Pulmonary artery endothelial cell (primary cell): ENCODE measurements at regions not wholly inside any gene's neighbourhood (a gene's known extent, or its start where the extent isn't known, plus 50 kb on each side); places are given as distances from the start of the nearest gene placed in this dataset.
A peak's percentile ranks its signal among the peaks of the same experiment; 100 is the strongest.
"Not testable (repeated sequence)": the region's sequence is repeated elsewhere in the genome, so short reads cannot be mapped to it uniquely, and the experiment has no call there.

Source experiments
- DNase-seq: peaks from one replicate; pipeline ENCODE4 v3.0.0-alpha.2; 2011; ENCODE audit warnings: low read depth, low spot score

DNA sequence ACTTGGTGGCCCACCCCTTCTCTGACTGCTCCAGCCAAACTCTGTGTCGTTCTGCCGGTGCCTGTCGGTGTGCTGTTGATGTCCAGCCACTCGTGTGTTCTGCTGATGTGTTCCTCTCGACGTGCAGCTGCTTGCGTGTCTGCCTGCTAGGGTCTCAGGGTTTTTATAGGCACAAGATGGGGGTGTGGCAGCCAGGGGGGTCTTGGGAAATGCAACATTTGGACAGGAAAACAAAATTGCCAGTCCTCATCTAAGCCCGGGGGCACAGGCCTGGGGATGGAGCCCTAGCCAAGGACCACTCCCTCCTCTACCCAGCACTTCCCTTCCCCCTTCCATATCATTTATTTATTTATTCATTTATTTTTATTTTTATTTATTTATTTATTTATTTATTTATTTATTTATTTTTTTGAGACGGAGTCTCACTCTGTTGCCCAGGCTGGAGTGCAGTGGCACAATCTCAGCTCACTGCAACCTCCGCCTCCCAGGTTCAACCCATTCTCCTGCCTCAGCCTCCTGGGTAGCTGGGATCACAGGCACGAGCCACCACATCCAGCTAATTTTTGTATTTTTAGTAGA is 165.8 kb upstream of the COPS8 start:
- not testable (repeated sequence) for DNase-seq

DNA sequence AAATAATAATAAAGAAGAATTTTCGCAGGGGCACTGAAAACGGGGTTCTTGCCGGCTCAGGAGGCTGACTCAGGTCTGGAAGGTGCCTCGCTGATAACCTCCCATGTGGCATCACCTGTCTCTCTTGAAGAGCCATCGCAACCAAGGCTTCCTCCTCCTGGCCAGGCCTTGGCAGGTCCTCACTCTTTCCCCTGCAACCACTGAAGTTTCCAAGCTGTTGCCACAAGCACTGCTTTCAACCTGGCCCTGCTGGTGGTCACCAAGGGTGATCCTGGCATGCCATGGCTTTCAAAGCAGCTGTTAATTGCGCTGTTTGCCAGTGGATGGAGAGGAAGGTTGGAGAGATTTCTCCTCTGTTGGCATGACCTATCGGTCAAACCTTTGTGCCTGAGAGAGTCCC is 163.6 kb upstream of the COPS8 start:
- no peak for DNase-seq

GRCh38 chr2:236928380-236929037 is 157.2 kb upstream of the COPS8 start:
- no peak for DNase-seq

DNA sequence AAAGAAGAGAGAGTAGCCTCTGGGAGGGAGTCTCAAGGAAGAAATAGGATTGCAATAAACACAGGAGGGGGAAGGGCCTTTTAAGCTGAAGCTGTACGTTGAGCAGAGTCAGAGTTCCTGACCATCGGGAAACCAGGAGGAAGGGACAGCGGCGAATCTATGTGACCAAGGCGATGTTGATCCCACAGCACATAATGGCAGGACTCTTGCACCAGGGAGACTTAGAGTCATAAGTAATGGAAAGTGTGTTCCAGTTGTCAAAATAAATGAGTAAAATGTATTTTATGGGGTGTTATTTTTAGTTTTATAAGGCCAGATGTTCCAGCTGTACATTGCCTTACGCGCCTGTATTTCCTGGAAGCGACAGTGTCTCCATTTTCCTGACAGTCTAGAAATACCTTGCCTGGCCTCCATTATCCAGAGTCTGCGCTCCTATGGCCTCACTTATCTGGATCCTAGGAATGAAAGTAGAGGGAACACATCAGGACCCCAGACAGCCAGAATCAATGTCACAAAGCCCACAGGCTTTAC is 152.8 kb upstream of the COPS8 start:
- no peak for DNase-seq

- DNase-seq, result no peak
Measured at GRCh38 chr2:236934166-236934565, 151.5 kb upstream of the COPS8 start.

GRCh38 chr2:236934656-236935055 is 151.0 kb upstream of the COPS8 start:
- no peak for DNase-seq

GRCh38 chr2:236935083-236935482 is 150.6 kb upstream of the COPS8 start:
- DNase-seq, result no peak

DNA sequence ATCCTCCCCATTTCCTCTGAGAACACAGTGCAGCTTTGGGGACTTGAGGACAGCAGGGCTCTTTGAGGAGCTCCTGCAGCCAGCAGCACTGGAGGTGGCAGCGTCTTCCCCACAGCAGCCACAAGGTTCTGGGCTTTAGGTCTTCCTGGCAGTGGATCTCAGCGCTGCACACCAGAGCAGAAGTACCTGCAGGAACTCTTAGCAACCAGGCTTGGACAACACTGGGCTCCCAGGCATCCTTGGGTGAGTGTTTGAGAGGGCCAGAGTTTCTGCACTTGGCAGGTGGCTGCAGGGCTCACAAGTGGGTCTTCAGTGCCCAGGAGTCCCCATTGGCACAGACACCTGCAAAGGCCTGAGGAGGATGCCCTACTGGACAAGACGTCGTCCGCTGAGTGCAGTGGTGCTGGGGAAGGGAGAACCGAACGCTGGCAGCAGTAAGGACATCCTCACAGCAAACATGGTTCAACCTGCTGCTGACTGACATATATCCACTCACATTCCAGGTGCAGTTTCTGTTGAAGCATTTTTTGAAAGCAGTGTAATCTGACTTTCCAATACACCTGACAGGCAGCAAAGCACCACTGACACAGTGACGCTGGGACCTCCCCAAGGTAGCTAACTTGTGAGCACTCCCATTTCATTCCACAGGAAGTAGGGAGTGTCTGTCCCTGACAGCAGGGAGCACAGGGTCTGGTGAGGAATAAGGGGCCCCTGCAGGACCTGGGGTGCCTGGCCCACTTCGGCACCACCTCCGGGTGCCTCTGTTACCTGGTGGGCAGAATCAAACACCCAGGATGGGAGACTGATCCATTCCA is 149.9 kb upstream of the COPS8 start:
- no peak for DNase-seq

GRCh38 chr2:236936446-236936940 is 149.2 kb upstream of the COPS8 start:
- DNase-seq, result no peak

- DNase-seq, result no peak
Measured at GRCh38 chr2:236938126-236938525, 147.6 kb upstream of the COPS8 start.

- no peak for DNase-seq
Measured at GRCh38 chr2:236939271-236939670, 146.4 kb upstream of the COPS8 start.

DNA sequence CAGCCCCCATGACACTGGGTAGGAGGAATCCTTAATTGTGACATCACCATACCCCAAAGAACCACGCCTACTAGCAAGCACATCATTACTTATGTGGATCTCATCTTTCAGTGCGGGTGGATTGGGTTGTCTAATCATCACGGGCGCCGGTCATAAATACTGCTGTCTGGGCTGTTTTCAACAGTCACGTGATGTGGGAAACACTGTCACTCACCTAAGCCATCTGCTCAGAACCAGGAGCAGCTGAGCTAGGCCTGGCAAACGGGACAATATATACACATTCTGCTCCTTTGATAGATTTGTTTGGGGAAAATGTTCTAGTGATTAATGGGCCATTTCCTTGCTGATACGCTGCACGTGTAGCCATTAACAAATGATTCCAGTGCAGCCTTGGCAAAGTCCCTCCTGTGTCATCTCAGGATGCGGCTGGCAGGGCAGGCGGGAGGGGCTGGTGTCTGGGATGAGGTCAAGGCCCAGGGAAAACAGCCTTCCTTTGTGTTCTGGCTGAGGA is 145.9 kb upstream of the COPS8 start:
- peak; percentile 61 for DNase-seq

- DNase-seq, result no peak
Measured at GRCh38 chr2:236940497-236940896, 145.2 kb upstream of the COPS8 start.

DNA sequence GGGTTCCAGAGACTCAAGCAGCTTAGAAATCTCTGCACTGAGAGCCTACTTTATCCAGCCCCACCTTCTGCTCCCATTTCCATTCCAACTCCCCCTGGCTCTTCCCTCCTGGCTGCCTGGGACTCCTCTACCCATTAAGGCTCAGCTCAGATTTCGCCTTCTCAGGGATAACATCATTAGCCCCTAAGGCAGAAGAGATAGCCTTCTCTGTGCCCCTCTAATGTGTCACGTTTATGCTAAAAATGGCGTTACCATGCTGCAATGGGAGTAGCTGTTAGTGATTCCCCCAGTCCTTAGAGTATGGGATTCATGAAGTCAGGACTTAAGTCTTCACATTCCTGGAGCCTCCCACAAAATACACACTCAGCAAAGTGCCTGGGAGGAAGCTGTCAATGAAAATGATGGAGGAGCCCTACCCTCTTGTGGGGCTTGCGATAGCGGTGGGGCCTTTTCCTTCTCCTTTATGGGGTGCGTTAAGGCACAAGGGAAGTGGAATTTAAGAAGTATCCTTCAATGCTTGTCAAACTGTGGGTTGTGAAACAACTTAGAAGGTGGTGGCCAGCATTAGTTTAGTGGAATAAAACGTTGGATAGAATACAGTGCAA is 144.7 kb upstream of the COPS8 start:
- DNase-seq, result no peak

GRCh38 chr2:236941551-236941950 is 144.1 kb upstream of the COPS8 start:
- DNase-seq, result no peak

DNA sequence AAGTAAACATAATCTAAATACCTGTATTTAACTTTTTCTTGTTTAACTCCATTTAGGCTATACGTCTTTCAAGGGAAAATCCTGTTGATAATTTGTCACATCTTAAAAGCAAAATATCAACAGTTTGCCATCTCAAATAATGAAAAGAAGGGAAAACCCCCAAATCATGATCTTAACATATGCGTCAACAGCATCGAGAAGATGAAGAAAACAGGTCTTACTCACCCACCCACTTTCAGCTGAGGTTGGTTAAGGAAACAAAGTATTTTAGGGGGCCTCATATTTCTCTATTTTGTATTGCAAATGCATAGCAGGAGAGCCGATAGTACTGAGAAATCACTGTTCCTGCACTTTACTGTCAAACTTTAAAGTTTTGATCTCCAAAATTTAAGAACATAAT is 143.1 kb upstream of the COPS8 start:
- no peak for DNase-seq

DNA sequence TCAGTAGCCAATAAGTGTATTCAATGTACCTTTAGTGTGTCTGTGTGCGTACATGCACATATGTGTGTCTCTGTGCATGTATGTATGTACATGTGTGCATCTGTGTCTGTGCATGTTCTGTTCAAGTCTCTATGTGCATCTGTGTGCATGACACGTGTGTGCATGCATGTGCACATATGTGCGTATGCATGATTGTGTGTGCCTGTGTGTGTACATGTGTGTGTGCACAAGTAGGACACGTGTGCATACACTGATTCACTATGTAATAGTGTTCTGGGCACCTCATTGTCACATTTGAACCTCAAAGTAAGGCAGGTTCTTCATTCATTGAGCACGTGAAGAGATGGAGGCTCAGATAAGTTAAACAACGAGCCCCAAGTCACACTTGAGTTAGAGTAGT is 142.6 kb upstream of the COPS8 start:
- DNase-seq, result no peak

- no peak for DNase-seq
Measured at GRCh38 chr2:236943841-236944513, 141.7 kb upstream of the COPS8 start.

DNA sequence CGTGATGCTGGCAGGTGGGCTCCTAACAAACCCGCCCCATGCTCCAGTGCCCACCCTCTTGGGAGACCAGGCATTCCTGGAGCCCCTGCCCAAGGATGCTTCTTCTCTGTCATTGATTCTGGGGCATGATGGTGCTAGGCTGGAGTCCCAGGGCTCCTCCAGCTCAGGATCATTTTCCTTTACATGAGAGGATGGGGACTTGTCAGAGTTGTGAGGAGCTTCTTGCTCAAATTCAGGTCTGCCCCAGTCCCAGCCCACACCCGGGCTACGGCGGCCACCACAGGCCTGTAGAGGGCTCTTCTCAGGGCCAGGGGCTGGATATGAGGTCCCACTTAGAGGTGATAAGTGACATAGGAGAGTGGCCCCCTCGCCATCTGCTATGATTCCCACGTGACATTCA is 141.1 kb upstream of the COPS8 start:
- no peak for DNase-seq

GRCh38 chr2:236945431-236946016 is 140.2 kb upstream of the COPS8 start:
- DNase-seq, result no peak

- DNase-seq, result peak; percentile 93
Measured at GRCh38 chr2:236946871-236947270, 138.8 kb upstream of the COPS8 start.
